ENCODE measurements at regions not wholly inside any gene's neighbourhood (a gene's known extent, or its start where the extent isn't known, plus 50 kb on each side); places are given as distances from the start of the nearest gene placed in this dataset.

DNA sequence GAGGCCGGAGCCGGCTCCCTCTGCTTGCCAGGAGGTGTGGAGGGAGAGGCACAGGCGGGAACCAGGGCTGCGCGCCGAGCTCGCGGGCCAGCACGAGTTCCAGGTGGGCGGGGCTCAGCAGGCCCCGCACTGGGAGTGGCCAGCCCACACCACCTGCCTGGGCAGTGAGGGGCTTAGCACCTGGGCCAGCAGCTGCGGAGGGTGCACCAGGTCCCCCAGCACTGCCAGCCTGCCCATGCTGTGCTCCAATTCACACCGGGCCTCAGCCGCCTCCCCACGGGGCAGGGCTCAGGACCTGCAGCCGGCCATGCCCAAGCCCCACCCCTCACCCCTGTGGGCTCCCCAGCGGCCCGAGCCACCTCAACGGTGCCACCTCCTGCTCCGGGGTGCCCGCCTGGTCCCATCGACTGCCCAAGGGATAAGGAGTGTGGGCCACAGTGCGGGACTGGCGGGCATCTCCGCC is 72.4 kb upstream of the PPP2R5C start:
- no peak for TF ChIP-seq TCF7L2 (IDR thresholded peaks at IDR 0.05; ENCODE audit: low read depth, low read length)
- TF ChIP-seq POLR2AphosphoS5 (IDR thresholded peaks at IDR 0.05; ENCODE audit: low read depth, low read length) = no peak
- TF ChIP-seq SIN3A (IDR thresholded peaks at IDR 0.05; ENCODE audit: borderline replicate concordance, insufficient read depth, low read depth, low read length) = no peak
- TF ChIP-seq CTCF (IDR thresholded peaks at IDR 0.05) = no peak
